BJ (cell line): ENCODE measurements at regions not wholly inside any gene's neighbourhood (a gene's known extent, or its start where the extent isn't known, plus 50 kb on each side); places are given as distances from the start of the nearest gene placed in this dataset.

Experiments
- CTCF ChIA-PET: fragments of 350-600 bp; formaldehyde crosslinking; extraction: SDS; loops from one replicate; lab custom pipeline; 2021; ENCODE audit warnings: antibody characterized with exemption, inconsistent platforms; lab: Yijun Ruan, JAX
- POLR2A ChIA-PET: fragments of 300-600 bp; sonication (Branson Sonifier 250); formaldehyde crosslinking; extraction: SDS; loops from one replicate; lab custom pipeline; 2021; ENCODE audit warnings: antibody characterized with exemption; lab: Charles Lee
- DNase-seq: peaks from one replicate; pipeline ENCODE4 v3.0.0-alpha.2; 2011; ENCODE audit warnings: low read depth
- H3K27me3 ChIP-seq: 2 replicates; pipeline ENCODE4 v1.6.0; 2011; ENCODE audit warnings: low read length; ENCODE audit not compliant: control insufficient read depth, insufficient read depth
- H3K36me3 ChIP-seq: 2 replicates; pipeline ENCODE4 v1.5.1; 2011; ENCODE audit warnings: low read length; ENCODE audit not compliant: control insufficient read depth, insufficient read depth
- H3K4me3 ChIP-seq: 2 replicates; pipeline ENCODE4 v1.5.1; 2011; ENCODE audit warnings: low read depth, mild to moderate bottlenecking, control low read depth, low read length
- TF ChIP-seq, protein P1 (sequence below): IDR thresholded peaks from 2 replicates; pipeline ENCODE4 v1.5.1; 2011; ENCODE audit warnings: low read depth, mild to moderate bottlenecking, control low read depth, inconsistent platforms, low read length, moderate library complexity; ENCODE audit not compliant: insufficient read depth

DNA sequence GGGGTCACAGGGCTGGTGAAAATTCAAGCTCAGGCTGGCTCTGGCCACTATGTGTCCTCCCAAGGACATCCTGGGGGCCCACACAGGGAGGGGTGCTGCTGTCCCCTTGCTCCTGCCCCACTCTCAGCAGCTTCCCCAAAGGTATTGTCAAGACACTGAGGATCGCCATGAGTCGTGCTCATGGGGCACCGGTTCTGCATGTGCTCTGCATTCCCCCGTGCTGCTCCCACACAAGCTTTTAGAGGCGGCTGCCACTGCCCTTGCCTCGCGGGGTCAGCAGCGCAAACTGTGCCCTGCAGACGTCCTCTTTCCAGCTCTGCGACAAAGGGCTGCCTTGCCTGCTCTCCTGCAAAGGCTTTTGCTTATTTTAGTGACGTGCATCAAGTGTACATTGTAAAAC is 179.8 kb downstream of the ERMARD start:
- TF ChIP-seq, protein P1, sequence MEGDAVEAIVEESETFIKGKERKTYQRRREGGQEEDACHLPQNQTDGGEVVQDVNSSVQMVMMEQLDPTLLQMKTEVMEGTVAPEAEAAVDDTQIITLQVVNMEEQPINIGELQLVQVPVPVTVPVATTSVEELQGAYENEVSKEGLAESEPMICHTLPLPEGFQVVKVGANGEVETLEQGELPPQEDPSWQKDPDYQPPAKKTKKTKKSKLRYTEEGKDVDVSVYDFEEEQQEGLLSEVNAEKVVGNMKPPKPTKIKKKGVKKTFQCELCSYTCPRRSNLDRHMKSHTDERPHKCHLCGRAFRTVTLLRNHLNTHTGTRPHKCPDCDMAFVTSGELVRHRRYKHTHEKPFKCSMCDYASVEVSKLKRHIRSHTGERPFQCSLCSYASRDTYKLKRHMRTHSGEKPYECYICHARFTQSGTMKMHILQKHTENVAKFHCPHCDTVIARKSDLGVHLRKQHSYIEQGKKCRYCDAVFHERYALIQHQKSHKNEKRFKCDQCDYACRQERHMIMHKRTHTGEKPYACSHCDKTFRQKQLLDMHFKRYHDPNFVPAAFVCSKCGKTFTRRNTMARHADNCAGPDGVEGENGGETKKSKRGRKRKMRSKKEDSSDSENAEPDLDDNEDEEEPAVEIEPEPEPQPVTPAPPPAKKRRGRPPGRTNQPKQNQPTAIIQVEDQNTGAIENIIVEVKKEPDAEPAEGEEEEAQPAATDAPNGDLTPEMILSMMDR = no peak
- ChIA-PET POLR2A (no interaction called here), CTCF (no interaction called here)
- no peak for DNase-seq
- no peaks in the 10 kb centered on the region for H3K27me3 ChIP-seq
- H3K4me3 ChIP-seq = no peak overlapping the region
- H3K36me3 ChIP-seq = no peaks in the 10 kb centered on the region

DNA sequence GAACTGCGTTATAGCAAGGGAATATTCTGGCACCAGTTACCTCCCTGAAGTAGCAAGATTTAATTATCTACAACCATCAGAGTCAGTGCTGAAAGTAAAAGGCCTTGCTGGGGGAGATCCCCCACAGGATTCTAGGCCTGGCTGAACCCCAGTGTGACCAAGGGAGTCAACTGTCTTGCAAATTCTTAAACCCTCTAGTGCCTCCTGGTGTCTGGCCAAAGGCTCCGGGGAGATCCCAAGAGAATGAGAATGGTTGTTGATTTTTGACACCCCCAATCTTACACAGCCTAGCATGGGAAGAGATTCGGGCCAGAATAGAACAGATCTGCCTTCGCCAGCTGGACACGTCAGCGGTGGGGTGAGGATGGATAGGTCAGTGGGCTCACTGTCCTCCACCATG is 179.4 kb downstream of the ERMARD start:
- POLR2A ChIA-PET = no interaction called here
- Histone ChIP-seq H3K36me3 (no peaks in the 10 kb centered on the region), H3K27me3 (no peaks in the 10 kb centered on the region), H3K4me3 (no peak overlapping the region)
- DNase-seq = no peak
- CTCF ChIA-PET = no interaction called here
- TF ChIP-seq, protein P1 = no peak

DNA sequence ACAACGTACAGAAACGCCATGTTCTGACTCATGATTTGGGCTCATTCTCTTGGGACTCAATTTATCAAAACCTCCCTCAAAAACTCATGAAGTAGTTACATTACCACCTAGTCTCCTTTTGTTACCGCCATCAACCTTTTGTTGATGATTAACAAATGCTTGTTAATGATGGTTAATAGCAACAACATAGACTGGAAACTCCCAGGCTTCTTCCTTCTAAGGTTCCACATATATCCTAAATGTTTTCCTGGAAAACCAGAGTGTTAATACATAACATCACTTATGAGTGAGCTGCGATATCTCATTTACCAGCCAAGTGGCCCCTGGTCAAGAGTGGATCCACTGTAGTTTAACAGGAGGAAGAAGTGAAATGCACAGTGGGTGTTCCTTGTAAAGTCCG is 176.3 kb downstream of the ERMARD start:
- POLR2A ChIA-PET = no interaction called here
- Histone ChIP-seq H3K4me3 (no peak overlapping the region), H3K36me3 (no peaks in the 10 kb centered on the region), H3K27me3 (no peaks in the 10 kb centered on the region)
- no peak for DNase-seq
- TF ChIP-seq, protein P1 = no peak
- CTCF ChIA-PET = no interaction called here

DNA sequence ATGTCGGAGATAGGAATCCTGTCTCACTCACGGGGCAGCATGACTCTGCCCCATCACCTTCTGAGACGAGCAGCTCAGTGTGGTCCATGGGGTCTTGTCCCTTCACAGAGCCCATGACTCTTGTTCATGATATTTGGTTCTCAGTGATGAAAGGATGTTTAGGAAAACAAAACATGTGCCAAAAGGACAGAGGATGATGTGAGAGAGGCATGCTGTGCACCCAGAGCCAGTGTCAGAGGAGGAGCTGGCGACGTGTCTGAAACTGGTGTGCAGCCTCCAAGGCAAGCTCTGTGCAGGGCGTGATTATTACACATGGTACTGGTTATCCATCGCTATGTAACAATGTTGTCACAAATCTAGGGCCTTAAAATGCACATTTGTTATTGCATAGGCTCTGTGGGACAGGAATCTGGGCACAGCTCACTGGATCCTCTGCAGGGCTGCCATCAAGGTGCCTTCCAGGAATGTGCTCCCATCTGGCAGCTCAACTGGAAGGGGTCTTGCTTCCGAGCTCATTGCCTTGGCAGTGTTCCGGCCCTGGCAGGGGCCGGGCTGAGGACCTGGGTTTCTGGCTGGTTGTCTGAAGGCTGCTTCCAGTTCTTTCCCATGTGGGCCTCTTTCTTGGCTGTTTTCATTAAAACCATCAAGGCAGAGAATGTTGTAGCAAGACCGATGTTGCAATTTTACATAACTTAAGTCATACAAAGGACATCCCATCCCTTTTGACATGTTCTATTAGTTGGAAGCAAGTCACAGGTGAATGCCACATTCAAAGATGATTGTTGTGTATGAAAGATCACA is 175.4 kb downstream of the ERMARD start:
- CTCF ChIA-PET = interaction anchor here (0.6 kb wide), 1 partner anchor 137 kb away, joined by 3 read pairs; no protein-coding TSS in a partner anchor
- no peak for DNase-seq
- POLR2A ChIA-PET = no interaction called here
- Histone ChIP-seq H3K27me3 (no peaks in the 10 kb centered on the region), H3K4me3 (no peak overlapping the region), H3K36me3 (no peaks in the 10 kb centered on the region)
- TF ChIP-seq, protein P1 = no peak

DNA sequence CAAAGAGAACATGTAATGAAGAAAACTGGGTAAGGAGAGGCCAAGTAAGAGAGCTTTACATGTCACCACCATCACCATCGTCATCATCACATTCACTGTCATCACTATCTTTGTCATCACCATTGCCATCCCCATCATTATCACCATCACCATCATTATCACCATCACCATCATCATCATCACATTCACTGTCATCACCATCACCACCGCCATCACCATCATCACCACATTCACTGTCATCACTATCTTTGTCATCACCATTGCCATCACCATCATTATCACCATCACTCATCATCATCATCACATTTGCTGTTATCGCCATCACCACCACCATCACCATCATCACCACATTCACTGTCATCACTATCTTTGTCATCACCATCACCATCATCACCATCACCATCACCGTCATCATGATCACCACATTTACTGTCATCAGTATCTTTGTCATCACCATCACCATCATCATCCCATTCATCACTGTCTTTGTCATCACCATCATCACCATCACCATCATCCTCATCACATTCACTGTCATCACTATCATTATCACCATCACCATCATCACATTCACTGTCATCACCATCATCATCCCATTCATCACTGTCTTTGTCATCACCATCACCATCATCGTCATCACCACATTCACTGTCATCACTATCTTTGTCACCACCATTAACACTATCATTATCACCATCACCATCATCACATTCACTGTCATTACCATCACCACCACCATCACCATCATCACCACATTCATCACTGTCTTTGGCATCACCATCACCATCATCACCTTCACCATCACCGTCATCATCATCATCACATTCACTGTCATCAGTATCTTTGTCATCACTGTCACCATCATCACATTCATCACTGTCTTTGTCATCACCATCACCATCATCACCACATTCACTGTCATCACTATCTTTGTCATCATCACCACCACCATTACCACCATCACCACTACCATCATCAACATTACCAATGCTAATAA is 172.3 kb downstream of the ERMARD start:
- POLR2A ChIA-PET = no interaction called here
- CTCF ChIA-PET = no interaction called here
- H3K27me3 ChIP-seq = no peaks in the 10 kb centered on the region
- H3K36me3 ChIP-seq = no peaks in the 10 kb centered on the region
- DNase-seq = no peak
- H3K4me3 ChIP-seq = no peak overlapping the region
- TF ChIP-seq, protein P1 = no peak
